Bronchial epithelial cell (primary cell): ENCODE measurements at regions not wholly inside any gene's neighbourhood (a gene's known extent, or its start where the extent isn't known, plus 50 kb on each side); places are given as distances from the start of the nearest gene placed in this dataset.

Experiments used
- DNase-seq: peaks from one replicate; pipeline ENCODE4 v3.0.0-alpha.2; 2010; ENCODE audit warnings: low read depth
- FAIRE-seq: peaks from 2 replicates; lab custom pipeline; 2011; peaks lifted over from hg19 to GRCh38; lab: Jason Lieb, UNC
- H3K27me3 ChIP-seq: 2 replicates; pipeline ENCODE4 v1.5.1; 2011; ENCODE audit warnings: low read length; ENCODE audit not compliant: control insufficient read depth, insufficient read depth
- H3K36me3 ChIP-seq: 2 replicates; pipeline ENCODE4 v1.5.1; 2011; ENCODE audit warnings: low read length; ENCODE audit not compliant: control insufficient read depth, insufficient read depth
- H3K4me3 ChIP-seq: 2 replicates; pipeline ENCODE4 v1.5.1; 2011; ENCODE audit warnings: mild to moderate bottlenecking, low read depth, low read length, control low read depth
- CTCF ChIP-seq: IDR thresholded peaks from 2 replicates; pipeline ENCODE4 v1.5.1; 2011; ENCODE audit warnings: mild to moderate bottlenecking, moderate library complexity, low read length, control low read depth, inconsistent platforms; ENCODE audit not compliant: insufficient read depth, severe bottlenecking

DNA sequence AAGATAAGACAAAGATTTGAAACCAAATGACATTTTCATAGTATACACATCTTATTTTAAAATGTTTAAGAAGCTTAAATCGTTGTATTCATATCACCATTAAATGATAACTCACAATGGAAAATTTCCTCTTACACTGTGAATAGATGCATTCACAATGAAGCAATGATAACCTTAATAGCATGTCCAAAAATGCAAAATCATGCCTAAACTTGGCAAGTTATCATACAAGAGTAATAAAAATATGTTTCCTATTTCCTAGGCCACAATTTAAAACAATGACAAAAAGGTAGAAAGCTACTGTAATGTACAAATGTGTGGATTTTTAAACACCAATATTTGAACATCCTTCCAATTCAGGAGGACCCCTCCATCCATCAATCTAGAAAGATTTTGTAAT, 157.4 kb upstream of the GULP1 start:
- no peaks in the 10 kb centered on the region for H3K36me3 ChIP-seq
- no peak for TF ChIP-seq CTCF
- DNase-seq = no peak
- no peak overlapping the region for H3K4me3 ChIP-seq
- FAIRE-seq = no peak
- no peaks in the 10 kb centered on the region for H3K27me3 ChIP-seq

- no peak for TF ChIP-seq CTCF
- DNase-seq (no peak), FAIRE-seq (no peak)
These were observed 153.4 kb upstream of the GULP1 start for GRCh38 chr2:188138313-188138712.

DNA sequence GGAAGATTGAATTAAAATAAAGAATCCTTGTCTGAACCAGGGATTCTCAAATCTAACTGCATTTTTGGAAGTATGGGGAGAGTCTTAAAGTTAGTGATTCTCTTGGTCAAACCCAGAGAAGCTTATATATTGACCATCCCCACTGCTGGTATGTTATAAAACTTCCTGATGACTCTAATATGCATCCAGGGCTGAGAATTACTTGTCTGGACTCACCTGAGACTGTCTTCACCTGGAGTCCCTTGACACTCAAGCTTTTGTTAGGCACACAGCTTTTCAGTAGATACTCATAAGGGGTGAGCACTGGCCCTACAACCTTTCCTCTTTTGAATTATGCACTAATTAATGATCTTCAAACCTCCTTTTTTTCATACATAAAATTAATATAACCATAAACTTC, 149.6 kb upstream of the GULP1 start:
- no peak for TF ChIP-seq CTCF
- no peak overlapping the region for H3K4me3 ChIP-seq
- FAIRE-seq (no peak), DNase-seq (peak; percentile 53)
- no peaks in the 10 kb centered on the region for H3K27me3 ChIP-seq
- H3K36me3 ChIP-seq = no peaks in the 10 kb centered on the region

More at GRCh38 chr2:188138313-188138712, 153.4 kb upstream of the GULP1 start:
- H3K36me3 ChIP-seq = no peaks in the 10 kb centered on the region
- H3K27me3 ChIP-seq = no peaks in the 10 kb centered on the region
- no peak overlapping the region for H3K4me3 ChIP-seq

DNA sequence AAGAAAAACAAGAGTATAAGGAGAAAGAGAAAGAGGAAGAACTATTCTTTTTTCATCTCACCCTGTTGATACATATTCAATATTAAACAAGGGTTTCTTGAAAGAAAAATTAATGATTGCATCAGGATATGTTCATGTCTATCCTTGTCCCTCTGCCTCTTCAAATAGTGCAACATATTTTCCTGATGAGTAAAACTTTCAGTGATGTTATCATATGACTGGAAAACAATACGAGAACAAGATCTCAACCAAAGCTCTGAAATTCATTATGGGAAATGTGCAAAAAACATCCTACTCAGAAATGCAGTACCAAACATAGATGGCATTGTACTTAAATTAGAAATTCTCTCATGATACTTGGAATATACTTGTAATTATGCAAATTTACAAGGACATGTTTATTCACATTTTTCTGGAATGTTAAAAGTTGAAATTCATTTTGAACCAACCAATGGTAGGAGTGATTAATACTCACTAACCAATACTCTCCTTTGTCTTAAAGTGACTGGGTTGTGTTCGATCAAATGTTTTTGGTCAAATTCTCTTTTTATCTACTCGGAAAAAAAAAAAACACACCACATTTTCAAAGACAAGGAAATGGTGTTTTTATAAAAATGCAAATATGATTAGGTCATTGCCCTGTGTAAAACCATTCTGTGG, 148.9 kb upstream of the GULP1 start:
- Histone ChIP-seq H3K27me3 (no peaks in the 10 kb centered on the region), H3K36me3 (no peaks in the 10 kb centered on the region), H3K4me3 (no peak overlapping the region)
- no peak for TF ChIP-seq CTCF
- peak; percentile 18 for FAIRE-seq
- peak; percentile 93 for DNase-seq

GRCh38 chr2:188145885-188146284, 145.8 kb upstream of the GULP1 start:
- no peak for FAIRE-seq
- Histone ChIP-seq H3K27me3 (no peaks in the 10 kb centered on the region), H3K4me3 (no peak overlapping the region), H3K36me3 (no peaks in the 10 kb centered on the region)
- DNase-seq = no peak
- TF ChIP-seq CTCF = no peak

- H3K36me3 ChIP-seq = no peaks in the 10 kb centered on the region
- TF ChIP-seq CTCF = no peak
- FAIRE-seq = no peak
- no peak overlapping the region for H3K4me3 ChIP-seq
- DNase-seq = no peak
- no peaks in the 10 kb centered on the region for H3K27me3 ChIP-seq
These were observed 144.8 kb upstream of the GULP1 start for GRCh38 chr2:188146888-188147287.
